AG04450 (cell line): ENCODE measurements at regions not wholly inside any gene's neighbourhood (a gene's known extent, or its start where the extent isn't known, plus 50 kb on each side); places are given as distances from the start of the nearest gene placed in this dataset.

Source experiments
- CTCF ChIA-PET: fragments of 300-600, 350-600 bp; formaldehyde crosslinking; extraction: SDS; loops from one replicate; lab custom pipeline; 2022; ENCODE audit warnings: antibody characterized with exemption, inconsistent platforms; lab: Charles Lee
- POLR2A ChIA-PET: fragments of 350-600 bp; formaldehyde crosslinking; extraction: SDS; loops from one replicate; lab custom pipeline; 2021; ENCODE audit warnings: antibody characterized with exemption, inconsistent platforms; lab: Yijun Ruan, JAX
- DNase-seq: peaks from one replicate; pipeline ENCODE4 v3.0.0-alpha.2; 2011; ENCODE audit warnings: low read depth, low spot score
- H3K27ac ChIP-seq: one replicate; pipeline ENCODE4 v1.5.1; 2012; ENCODE audit warnings: low read depth, low read length, control low read depth
- H3K27me3 ChIP-seq: one replicate; pipeline ENCODE4 v1.6.0; 2012; ENCODE audit warnings: low read length; ENCODE audit not compliant: control insufficient read depth, insufficient read depth
- H3K4me3 ChIP-seq: 2 replicates; pipeline ENCODE4 v1.5.1; 2011; ENCODE audit warnings: mild to moderate bottlenecking, low read depth, low read length, control low read depth
- H3K9me3 ChIP-seq: 2 replicates; pipeline ENCODE4 v1.5.1; 2012; ENCODE audit warnings: low read length; ENCODE audit not compliant: control insufficient read depth, insufficient read depth
- TF ChIP-seq, protein P1 (sequence below): IDR thresholded peaks from 2 replicates; pipeline ENCODE4 v1.5.1; 2011; ENCODE audit warnings: low read depth, low read length, control low read depth, inconsistent platforms

DNA sequence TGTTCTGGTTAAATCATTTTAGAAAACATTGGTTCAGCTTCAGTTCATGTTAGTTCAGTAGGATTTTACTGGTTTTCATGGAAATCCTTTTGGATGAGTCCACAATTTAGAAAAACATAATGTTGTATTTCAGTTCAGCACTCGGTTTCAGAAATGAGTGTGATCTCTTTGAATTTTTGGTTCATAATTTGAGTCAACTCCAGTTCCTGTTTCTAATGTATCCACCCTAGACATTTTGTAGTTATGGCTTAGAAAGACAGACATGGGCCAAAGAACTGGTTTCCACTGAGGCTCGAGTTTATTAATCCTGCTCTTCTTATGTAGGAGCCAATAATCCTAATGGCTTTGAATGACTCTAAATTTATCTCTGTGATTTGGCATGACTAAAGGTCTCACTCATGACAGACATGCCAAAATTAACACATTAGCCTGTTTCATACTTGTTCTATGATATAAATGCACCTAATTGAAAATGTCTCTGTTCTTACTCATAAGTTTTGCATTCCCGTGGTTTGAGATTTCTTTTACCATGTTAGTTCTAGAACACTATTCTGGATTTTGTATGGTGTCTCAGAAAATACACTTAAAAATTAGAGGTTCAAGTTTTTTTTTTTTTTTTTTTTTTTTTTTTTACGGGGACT is 82.3 kb upstream of the SPRED2 start:
- H3K27me3 ChIP-seq, result no peaks in the 10 kb centered on the region
- TF ChIP-seq, protein P1, sequence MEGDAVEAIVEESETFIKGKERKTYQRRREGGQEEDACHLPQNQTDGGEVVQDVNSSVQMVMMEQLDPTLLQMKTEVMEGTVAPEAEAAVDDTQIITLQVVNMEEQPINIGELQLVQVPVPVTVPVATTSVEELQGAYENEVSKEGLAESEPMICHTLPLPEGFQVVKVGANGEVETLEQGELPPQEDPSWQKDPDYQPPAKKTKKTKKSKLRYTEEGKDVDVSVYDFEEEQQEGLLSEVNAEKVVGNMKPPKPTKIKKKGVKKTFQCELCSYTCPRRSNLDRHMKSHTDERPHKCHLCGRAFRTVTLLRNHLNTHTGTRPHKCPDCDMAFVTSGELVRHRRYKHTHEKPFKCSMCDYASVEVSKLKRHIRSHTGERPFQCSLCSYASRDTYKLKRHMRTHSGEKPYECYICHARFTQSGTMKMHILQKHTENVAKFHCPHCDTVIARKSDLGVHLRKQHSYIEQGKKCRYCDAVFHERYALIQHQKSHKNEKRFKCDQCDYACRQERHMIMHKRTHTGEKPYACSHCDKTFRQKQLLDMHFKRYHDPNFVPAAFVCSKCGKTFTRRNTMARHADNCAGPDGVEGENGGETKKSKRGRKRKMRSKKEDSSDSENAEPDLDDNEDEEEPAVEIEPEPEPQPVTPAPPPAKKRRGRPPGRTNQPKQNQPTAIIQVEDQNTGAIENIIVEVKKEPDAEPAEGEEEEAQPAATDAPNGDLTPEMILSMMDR, result no peak
- DNase-seq, result no peak
- POLR2A ChIA-PET, result no interaction called here
- H3K9me3 ChIP-seq, result no peaks in the 10 kb centered on the region
- CTCF ChIA-PET, result no interaction called here
- H3K27ac ChIP-seq, result no peak overlapping the region
- no peak overlapping the region for H3K4me3 ChIP-seq

DNA sequence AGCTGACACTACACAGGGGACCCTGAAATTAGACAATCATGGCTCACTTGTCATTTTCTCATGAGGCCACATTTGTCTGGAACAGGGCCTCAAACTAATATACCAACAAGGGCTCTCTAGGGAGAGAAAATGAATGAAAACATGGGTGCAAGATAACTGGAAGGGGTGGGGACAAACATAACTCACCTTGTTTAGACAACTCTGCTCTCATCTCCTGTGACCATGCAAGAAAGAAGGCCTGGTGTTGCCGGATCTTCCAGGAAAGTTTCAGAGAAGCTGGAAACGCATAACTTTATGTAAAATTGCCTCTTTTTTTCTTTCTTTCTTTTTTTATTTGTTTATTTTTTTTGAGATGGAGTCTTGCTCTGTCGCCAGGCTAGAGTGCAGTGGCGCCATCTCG is 80.4 kb upstream of the SPRED2 start:
- ChIA-PET POLR2A (no interaction called here), CTCF (no interaction called here)
- DNase-seq, result no peak
- Histone ChIP-seq H3K27ac (no peak overlapping the region), H3K4me3 (no peak overlapping the region), H3K27me3 (no peaks in the 10 kb centered on the region), H3K9me3 (no peaks in the 10 kb centered on the region)
- TF ChIP-seq, protein P1, result no peak

DNA sequence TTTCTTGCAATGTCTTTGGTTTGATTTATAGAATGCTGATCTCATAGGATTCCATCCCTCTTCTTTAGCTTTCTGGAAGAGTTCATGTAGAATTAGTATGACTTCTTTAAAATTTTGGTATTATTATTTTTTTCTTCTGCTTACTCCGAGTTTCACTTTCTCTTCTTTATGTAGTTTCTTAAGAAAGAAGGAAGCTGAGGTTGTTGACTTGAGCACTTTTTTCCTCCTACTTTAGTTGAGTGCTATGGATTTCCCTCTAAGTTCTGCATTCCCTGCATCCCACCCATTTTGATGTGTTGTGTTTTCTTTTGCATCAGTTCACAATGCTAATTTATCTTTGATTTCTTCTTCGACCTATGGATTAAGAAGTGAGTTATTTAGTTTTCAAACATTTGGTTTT is 78.9 kb upstream of the SPRED2 start:
- CTCF ChIA-PET, result no interaction called here
- POLR2A ChIA-PET, result no interaction called here
- no peak for DNase-seq
- H3K27me3 ChIP-seq, result peaks cover 4% of the 10 kb centered on the region
- H3K4me3 ChIP-seq, result no peak overlapping the region
- H3K9me3 ChIP-seq, result no peaks in the 10 kb centered on the region
- H3K27ac ChIP-seq, result no peak overlapping the region
- TF ChIP-seq, protein P1, result no peak

DNA sequence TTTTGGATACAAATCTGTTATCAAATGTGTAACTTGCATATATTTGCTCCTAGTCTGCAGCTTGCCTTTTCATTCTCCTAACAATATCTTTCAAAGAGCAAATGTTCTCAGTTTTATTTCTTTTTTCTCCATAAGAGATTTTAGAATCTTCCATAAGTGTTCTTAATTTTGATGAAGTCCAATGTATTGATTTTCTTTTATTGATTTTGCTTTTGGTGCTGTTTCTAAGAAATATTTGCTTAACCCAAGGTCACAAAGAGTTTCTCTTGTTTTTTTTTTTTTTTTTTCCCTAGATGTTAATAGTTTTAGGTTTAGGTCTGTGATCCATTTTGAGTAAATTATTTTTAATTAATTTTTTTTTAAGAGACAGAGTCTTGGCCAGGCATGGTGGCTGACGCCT is 75.8 kb upstream of the SPRED2 start:
- ChIA-PET POLR2A (no interaction called here), CTCF (no interaction called here)
- Histone ChIP-seq H3K9me3 (no peaks in the 10 kb centered on the region), H3K27ac (no peak overlapping the region), H3K27me3 (peaks cover 16% of the 10 kb centered on the region), H3K4me3 (no peak overlapping the region)
- TF ChIP-seq, protein P1, result no peak
- no peak for DNase-seq

DNA sequence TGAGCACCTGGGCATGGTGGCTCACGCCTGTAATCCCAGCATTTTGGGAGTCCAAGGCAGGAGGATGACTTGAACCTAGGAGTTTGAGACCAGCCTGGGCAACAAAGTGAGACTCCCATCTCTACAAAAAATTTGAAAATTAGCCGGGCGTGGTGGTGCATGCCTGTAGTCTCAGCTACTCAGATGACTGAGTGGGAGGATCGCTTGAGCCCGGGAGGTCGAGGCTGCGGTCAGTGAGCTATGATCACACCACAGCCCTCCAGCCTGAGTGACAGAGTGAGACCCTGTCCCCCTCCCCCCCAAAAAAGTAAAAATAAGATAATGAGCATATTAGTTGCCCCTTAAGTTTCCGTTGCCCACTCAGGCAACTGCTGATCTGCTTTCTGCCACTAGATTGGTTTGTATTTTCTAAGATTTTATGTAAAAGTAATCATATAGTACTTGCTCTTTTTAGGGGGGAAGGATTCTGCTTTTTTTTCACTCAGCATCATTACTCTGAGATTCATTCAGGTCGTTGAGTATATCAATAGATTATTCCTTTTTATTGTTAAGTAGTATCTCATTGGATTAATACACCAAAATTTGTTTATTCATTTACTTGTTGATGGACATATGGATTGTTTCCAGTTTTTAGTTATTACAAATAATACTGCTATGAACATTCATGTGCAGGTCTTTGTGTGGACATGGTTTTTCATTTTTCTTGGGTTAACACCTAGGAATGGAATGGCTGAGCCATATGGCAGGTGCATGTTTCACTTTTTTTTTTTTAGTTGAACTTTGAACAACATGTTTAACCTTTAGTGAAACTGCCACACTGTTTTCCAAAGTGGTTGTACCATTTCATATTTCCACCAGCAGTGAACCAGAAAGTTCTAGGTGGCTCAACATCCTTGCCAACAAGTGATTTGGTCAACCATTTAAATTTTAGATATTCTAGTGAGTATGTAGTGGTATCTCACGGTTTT is 75.0 kb upstream of the SPRED2 start:
- ChIA-PET POLR2A (no interaction called here), CTCF (no interaction called here)
- TF ChIP-seq, protein P1, result no peak
- Histone ChIP-seq H3K9me3 (no peaks in the 10 kb centered on the region), H3K4me3 (no peak overlapping the region), H3K27ac (no peak overlapping the region), H3K27me3 (peaks cover 19% of the 10 kb centered on the region)
- DNase-seq, result no peak
